OCI-LY1 (cell line): ENCODE measurements at regions not wholly inside any gene's neighbourhood (a gene's known extent, or its start where the extent isn't known, plus 50 kb on each side); places are given as distances from the start of the nearest gene placed in this dataset.

Experiments
- H2AFZ ChIP-seq: fragments of 200-600 bp; sonication (generic), shearing (Covaris generic); 2 replicates; pipeline ENCODE4 v1.6.0; 2014; ENCODE audit warnings: antibody characterized with exemption, mild to moderate bottlenecking, low read length
- H3F3A ChIP-seq: fragments of 200-600 bp; sonication (generic), shearing (Covaris generic); 2 replicates; pipeline ENCODE4 v1.6.0; 2014; ENCODE audit warnings: mild to moderate bottlenecking, antibody characterized with exemption, low read length, moderate library complexity; ENCODE audit not compliant: insufficient read depth
- H3K27ac ChIP-seq: fragments of 200-600 bp; sonication (generic); 2 replicates; pipeline ENCODE4 v1.5.1; 2014; ENCODE audit warnings: low read length, mixed run types, mild to moderate bottlenecking, low read depth; ENCODE audit not compliant: poor library complexity, severe bottlenecking
- H3K27me3 ChIP-seq: fragments of 200-600 bp; sonication (generic); 2 replicates; pipeline ENCODE4 v1.6.0; 2014; ENCODE audit warnings: antibody characterized with exemption, mild to moderate bottlenecking, low read length, moderate library complexity; ENCODE audit not compliant: insufficient read depth
- H3K36me3 ChIP-seq: fragments of 200-600 bp; sonication (generic); 2 replicates; pipeline ENCODE4 v1.6.1; 2014; ENCODE audit warnings: mild to moderate bottlenecking, antibody characterized with exemption, low read length, moderate library complexity, mixed read lengths; ENCODE audit not compliant: insufficient read depth
- H3K4me1 ChIP-seq: fragments of 200-600 bp; sonication (generic); 2 replicates; pipeline ENCODE4 v1.5.1; 2014; ENCODE audit warnings: mild to moderate bottlenecking, low read length, moderate library complexity; ENCODE audit not compliant: insufficient read depth, severe bottlenecking
- H3K4me2 ChIP-seq: fragments of 200-600 bp; sonication (generic), shearing (Covaris generic); 2 replicates; pipeline ENCODE4 v1.6.1; 2014; ENCODE audit warnings: low read length
- H3K4me3 ChIP-seq: fragments of 200-600 bp; sonication (generic); 2 replicates; pipeline ENCODE4 v1.5.1; 2014; ENCODE audit warnings: low read length, low read depth, mild to moderate bottlenecking, mixed read lengths; ENCODE audit not compliant: poor library complexity, severe bottlenecking
- H3K79me2 ChIP-seq: fragments of 200-600 bp; shearing (Covaris generic); 2 replicates; pipeline ENCODE4 v1.6.1; 2016; ENCODE audit warnings: mixed run types, low read length, mixed read lengths; ENCODE audit not compliant: insufficient read depth
- H3K9ac ChIP-seq: fragments of 200-600 bp; sonication (generic), shearing (Covaris generic); 2 replicates; pipeline ENCODE4 v1.6.1; 2014; ENCODE audit warnings: mild to moderate bottlenecking, low read length, mixed read lengths
- H3K9me2 ChIP-seq: fragments of 200-600 bp; sonication (generic), shearing (Covaris generic); 2 replicates; pipeline ENCODE4 v1.6.1; 2014; ENCODE audit warnings: low read depth, mild to moderate bottlenecking, low read length, mixed read lengths
- H3K9me3 ChIP-seq: fragments of 200-600 bp; shearing (Covaris generic); 2 replicates; pipeline ENCODE4 v1.6.1; 2014; ENCODE audit warnings: low read length, mixed read lengths
- H4K20me1 ChIP-seq: fragments of 200-600 bp; sonication (generic), shearing (Covaris generic); 2 replicates; pipeline ENCODE4 v1.6.0; 2016; ENCODE audit warnings: mild to moderate bottlenecking, low read length; ENCODE audit not compliant: insufficient read depth
- CTCF ChIP-seq: fragments of 200-600 bp; sonication (generic), shearing (Covaris generic); IDR thresholded peaks from 2 replicates; pipeline ENCODE4 v1.5.1; 2017; ENCODE audit warnings: mild to moderate bottlenecking, antibody characterized with exemption, low read length, moderate library complexity, mixed read lengths
- EZH2 ChIP-seq: fragments of 200-600 bp; sonication (generic), shearing (Covaris generic); IDR thresholded peaks from 2 replicates; pipeline ENCODE4 v1.8.0; 2017; ENCODE audit warnings: borderline replicate concordance, mixed run types, mild to moderate bottlenecking, antibody characterized with exemption, low read length, moderate library complexity, mixed read lengths

GRCh38 chr21:27086186-27086585 lies 119.3 kb upstream of the ADAMTS5 start:
- H3K9me3 ChIP-seq, result no peaks in the 10 kb centered on the region
- H3F3A ChIP-seq, result no peaks in the 10 kb centered on the region
- H3K27me3 ChIP-seq, result no peaks in the 10 kb centered on the region
- no peaks in the 10 kb centered on the region for H4K20me1 ChIP-seq
- no peaks in the 10 kb centered on the region for H3K9me2 ChIP-seq
- no peak overlapping the region for H2AFZ ChIP-seq
- H3K79me2 ChIP-seq, result no peaks in the 10 kb centered on the region
- H3K4me3 ChIP-seq, result no peak overlapping the region
- no peak for TF ChIP-seq CTCF
- no peak for TF ChIP-seq EZH2
- no peaks in the 10 kb centered on the region for H3K36me3 ChIP-seq
- H3K4me1 ChIP-seq, result no peaks in the 10 kb centered on the region
- H3K9ac ChIP-seq, result no peak overlapping the region
- H3K4me2 ChIP-seq, result no peak overlapping the region
- no peak overlapping the region for H3K27ac ChIP-seq

GRCh38 chr21:27085387-27085786 lies 118.5 kb upstream of the ADAMTS5 start:
- H3K9ac ChIP-seq, result no peak overlapping the region
- H2AFZ ChIP-seq, result no peak overlapping the region
- H3K9me3 ChIP-seq, result no peaks in the 10 kb centered on the region
- H3F3A ChIP-seq, result no peaks in the 10 kb centered on the region
- no peak for TF ChIP-seq CTCF
- no peak for TF ChIP-seq EZH2
- no peaks in the 10 kb centered on the region for H3K36me3 ChIP-seq
- no peaks in the 10 kb centered on the region for H4K20me1 ChIP-seq
- H3K27me3 ChIP-seq, result no peaks in the 10 kb centered on the region
- H3K79me2 ChIP-seq, result no peaks in the 10 kb centered on the region
- no peak overlapping the region for H3K4me3 ChIP-seq
- no peak overlapping the region for H3K4me2 ChIP-seq
- H3K4me1 ChIP-seq, result no peaks in the 10 kb centered on the region
- no peak overlapping the region for H3K27ac ChIP-seq
- no peaks in the 10 kb centered on the region for H3K9me2 ChIP-seq

GRCh38 chr21:27083144-27083543 lies 116.3 kb upstream of the ADAMTS5 start:
- Histone ChIP-seq H3K4me1 (no peaks in the 10 kb centered on the region), H2AFZ (no peak overlapping the region), H3K4me2 (no peak overlapping the region), H3K27me3 (no peaks in the 10 kb centered on the region), H3K9me3 (no peaks in the 10 kb centered on the region), H3K9me2 (no peaks in the 10 kb centered on the region), H3K79me2 (no peaks in the 10 kb centered on the region), H3K4me3 (no peak overlapping the region), H3F3A (no peaks in the 10 kb centered on the region), H3K9ac (no peak overlapping the region), H4K20me1 (no peaks in the 10 kb centered on the region), H3K27ac (no peak overlapping the region), H3K36me3 (no peaks in the 10 kb centered on the region)
- TF ChIP-seq EZH2 (no peak), CTCF (no peak)
